HG03442 (cell line): ENCODE measurements at regions not wholly inside any gene's neighbourhood (a gene's known extent, or its start where the extent isn't known, plus 50 kb on each side); places are given as distances from the start of the nearest gene placed in this dataset.

ENCODE experiments used
- ATAC-seq: cut with Tn5 transposase; IDR thresholded peaks from one replicate; pipeline ENCODE4 v1.9.1; 2021; ENCODE audit warnings: mild to moderate bottlenecking, moderate library complexity; ENCODE audit not compliant: unreplicated experiment

DNA sequence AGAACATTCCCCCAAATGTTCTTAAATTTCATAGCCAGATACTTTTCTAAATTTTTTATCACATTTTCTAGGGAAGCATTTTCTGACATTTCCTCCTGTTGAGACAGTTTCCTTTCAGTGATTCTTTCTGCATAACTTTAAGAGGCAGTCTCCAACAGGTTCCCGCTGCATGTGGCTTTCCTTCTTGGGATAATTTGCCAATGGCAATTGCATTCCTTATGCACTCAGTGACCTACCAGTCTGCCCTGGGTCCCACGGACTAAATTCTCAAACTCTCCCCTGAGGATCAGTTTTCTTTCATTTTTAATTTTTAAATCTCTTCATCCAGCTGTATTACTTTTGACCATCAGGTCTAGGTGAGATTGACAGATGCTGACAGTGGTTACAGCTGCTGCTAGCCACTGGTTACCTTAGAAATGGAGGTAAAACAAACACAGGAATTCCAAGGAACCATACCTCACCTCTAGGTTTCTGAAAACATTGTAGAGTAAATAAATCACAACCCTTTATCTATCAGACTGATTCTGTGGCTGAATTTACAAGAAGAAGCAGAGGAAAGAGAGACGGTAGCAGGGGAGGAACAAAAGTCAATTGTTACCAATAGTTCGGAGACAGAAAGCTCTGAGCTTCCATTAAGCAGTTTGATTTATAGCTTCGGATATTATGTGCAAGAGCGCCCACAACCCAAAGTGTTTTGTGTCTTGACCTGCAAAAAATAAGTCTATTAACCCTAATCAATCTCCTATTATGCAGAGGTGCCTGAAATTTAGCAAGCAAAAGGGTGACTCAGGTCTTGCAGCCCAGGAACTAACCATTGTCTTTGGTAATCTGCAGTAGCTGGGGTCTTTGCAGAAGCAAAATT lies 216.0 kb downstream of the PMP22 start:
- ATAC-seq, result no peak

DNA sequence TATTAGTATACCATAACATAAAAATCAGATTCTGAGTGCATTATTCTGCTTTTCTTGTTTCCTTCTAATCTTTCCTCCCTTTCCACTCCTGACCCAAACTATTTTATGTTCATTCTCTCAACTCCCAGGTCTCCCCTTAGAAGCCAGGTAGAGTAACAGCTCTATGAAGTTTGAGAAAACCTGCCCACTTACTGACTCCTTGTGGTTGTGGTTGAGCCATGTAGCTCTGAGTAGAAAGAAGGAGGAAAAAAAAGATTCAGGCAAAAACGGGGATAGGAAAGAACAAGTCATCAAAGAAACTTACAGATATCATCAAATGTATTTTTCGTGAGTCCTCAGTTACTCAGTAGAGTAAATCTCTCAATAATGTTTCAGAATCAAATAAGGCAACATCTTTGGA lies 216.7 kb downstream of the PMP22 start:
- ATAC-seq, result no peak

DNA sequence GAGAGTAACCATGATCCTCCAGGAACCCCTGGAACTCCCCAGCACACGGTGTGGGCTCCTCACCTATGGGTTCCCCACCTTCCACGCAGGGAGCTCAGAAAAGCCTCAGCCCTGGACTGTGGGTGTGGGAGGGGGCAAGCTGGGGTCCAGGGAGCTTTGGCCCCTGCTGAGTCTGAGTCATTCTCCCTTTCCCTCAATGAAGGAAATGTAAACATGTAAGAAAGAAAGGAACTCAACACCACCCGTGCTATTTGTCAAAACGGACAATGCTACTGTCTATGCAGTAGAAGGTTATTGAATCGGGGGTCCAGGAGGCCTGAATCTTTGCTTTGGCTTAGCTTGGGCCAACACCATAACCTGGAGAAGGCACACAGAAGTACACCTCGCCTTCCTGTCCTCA lies 222.8 kb downstream of the PMP22 start:
- no peak for ATAC-seq

DNA sequence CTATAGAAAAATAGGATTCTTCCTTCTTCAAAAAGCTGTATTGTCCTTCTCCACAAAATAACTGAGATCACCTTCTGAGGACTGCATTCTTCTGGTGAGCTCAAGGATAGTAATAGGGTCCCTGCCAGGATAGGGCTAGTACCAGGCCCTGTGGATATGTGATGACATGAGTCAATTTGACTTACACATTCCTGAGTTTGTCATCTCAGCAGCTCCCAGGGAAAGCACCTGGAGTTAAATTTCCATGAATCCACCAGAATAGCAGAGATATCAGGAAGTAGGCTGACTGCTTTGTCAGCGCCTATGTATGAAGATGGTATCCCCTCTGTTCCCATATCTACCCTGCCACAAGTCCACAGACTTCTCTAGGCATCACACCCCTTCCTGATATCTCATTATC lies 225.8 kb downstream of the PMP22 start:
- ATAC-seq, result no peak

GRCh38 chr17:15038656-15039055 lies 226.5 kb downstream of the PMP22 start:
- ATAC-seq, result no peak

DNA sequence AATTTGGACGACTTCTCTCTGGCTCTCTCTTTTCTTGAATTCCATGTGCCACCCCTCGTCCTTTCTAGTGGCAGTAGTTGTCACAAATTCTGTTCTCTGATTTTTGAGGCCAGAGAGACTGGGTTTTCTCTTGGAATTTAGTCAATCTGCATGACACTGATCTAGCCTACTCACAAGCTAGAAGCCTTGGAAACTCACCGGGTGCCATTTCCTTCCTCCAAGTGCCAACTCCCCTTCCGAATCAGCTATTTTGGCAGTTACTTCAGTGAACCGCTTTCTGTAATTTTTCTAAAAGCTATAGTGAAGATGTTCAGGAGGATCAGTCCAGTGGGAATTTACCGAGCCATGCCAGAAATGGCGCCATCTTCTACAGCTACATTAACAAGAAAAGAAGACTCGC lies 228.9 kb downstream of the PMP22 start:
- ATAC-seq, result no peak

- ATAC-seq, result no peak
Measured at GRCh38 chr17:15031975-15032374, 233.2 kb downstream of the PMP22 start.

GRCh38 chr17:15029469-15029868 lies 235.7 kb downstream of the PMP22 start:
- ATAC-seq, result no peak

DNA sequence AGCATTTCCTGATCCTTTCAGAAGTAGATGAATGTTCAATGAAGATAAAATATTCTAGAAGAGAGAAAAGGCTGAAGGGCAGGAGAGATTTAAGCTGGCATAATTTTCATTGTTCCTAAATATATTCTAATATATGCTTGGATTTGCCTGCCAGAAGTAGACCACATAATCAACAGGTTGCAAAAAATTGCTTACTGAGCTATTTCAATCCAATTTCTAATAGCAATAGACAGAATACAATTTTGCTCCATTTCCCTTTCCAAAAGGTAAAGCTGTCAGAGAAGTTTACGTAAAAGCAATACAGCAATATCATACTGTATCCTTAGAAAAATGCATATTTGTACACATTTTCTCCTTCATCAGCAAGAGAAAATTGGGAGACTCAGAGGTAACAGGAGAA lies 237.3 kb downstream of the PMP22 start:
- ATAC-seq, result no peak

GRCh38 chr17:15026088-15026487 lies 239.0 kb downstream of the PMP22 start:
- no peak for ATAC-seq

GRCh38 chr17:15023589-15024336 lies 241.4 kb downstream of the PMP22 start:
- ATAC-seq, result no peak

DNA sequence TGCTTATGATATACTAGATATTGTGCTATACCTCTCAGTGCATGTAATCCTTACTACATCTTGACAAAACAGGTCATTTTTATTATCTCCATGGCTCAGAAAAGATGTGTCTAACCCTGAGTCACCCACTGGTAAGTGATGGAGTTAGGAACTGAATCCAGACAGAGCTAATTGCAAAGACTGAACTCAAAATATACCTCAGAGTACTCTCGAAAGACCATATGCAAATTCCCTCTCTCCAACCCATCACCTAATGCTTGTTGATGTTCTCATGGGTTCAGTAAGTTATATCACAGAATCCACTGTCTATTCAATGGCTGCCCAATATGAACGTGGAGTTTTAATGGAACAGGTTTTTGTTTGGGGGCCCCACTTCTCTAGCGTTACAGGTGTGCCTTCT lies 246.0 kb downstream of the PMP22 start:
- ATAC-seq, result no peak

DNA sequence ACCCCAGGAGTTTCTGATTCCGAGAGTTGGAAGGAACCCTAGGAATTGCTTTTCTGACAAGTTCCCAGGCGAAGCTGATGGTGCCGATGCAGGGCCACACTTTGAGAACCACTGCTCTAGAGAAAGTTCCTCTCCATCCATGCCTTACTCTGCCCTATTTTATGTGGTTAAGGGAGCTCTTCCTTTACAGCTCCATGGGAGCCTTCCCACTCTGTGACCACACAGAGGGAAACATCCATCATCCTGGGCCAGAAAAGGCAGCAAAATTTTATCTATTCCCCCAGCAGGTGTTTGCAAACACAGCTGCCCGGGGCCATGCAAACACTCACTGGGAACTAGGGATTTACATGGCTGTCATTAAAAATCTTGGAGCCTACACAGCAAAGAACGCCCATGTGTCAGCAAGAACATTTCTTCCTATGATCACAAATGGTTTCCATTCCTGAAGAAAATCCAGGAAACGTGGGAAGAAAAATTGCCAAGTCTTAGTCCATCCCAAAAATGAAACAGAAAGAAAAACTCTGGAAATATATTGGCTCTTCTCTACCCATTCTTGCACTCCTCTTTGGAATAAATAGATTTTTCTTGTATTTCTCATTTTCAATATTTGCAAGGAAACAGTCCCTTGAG lies 252.7 kb downstream of the PMP22 start:
- ATAC-seq, result no peak

- no peak for ATAC-seq
Measured at GRCh38 chr17:15009087-15009486, 256.0 kb downstream of the PMP22 start.

- ATAC-seq, result no peak
Measured at GRCh38 chr17:15007147-15007553, 258.0 kb downstream of the PMP22 start.

DNA sequence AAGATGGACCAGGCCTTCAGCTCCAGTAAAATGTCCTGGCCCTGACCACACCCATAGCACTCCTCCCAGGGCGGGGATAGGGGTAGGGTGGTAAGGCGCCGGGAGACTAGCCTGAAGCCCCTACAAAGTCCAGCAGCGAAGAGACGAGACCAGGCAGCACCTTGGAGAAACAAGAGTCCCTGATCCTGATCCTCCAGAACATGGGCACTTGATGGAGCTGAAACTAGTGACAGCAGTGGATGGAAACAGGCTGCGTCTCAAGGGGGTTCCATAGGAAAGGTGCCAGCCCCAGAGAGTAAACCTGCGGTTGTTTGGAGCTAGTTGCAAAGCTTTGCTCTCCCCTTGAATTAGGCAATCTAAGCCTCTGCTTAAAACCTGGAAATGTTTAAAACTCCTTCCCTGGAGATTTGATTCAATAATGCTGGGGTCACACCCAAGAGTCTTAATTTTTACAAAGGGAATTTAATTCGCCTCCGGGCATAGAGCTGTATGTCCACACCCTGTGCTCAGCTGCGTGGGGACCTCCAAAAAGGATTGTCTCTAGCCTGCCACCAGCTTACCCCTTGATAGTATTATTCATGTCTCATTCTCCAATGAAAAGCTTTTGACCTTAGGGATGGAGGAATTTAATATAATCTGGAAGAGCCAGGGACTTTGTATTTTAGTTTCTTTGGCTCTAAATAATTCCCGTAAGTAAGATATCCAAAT lies 258.6 kb downstream of the PMP22 start:
- ATAC-seq, result no peak

GRCh38 chr17:15000661-15001060 lies 264.5 kb downstream of the PMP22 start:
- ATAC-seq, result no peak

- no peak for ATAC-seq
Measured at GRCh38 chr17:14997290-14997689, 267.8 kb downstream of the PMP22 start.

DNA sequence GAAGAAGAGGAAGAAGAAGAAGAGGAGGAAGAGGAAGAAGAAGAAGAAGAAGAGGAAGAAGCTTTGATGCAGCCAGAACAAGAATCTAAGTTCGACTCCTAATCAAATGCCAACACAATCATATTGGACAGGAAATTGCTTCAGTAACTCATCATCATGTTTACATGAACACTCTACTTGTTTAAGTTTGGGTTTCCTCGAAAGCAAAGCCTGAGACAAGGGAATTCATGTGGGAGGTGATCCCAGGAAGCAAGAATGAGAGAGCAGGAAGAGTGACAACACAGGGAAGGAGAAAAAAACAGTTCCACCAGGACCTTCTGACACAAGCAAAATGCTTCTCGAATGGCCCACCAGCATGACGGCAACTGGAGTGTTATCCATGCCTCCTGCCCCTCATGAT lies 279.0 kb downstream of the PMP22 start:
- ATAC-seq, result no peak

- ATAC-seq, result no peak
Measured at GRCh38 chr17:14972844-14973243, 292.3 kb downstream of the PMP22 start.

DNA sequence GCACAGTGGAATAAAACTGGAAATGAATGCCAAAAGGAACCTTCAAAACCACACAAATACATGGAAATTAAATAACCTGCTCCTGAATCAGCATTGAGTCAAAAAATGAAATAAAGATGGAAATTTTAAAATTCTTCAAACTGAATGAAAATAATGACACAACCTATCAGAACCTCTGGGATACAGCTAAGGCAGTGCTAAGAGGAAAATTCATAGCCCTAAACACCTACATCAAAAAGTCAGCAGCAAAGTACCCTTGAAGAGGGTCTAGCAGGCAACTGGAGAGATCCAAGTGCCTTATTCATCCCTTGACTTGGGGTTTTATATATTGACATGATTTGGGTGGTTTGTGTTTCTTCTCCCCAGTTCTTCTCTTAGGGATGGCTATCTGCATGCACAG lies 294.1 kb downstream of the PMP22 start:
- ATAC-seq, result no peak
